ENCODE measurements at regions not wholly inside any gene's neighbourhood (a gene's known extent, or its start where the extent isn't known, plus 50 kb on each side); places are given as distances from the start of the nearest gene placed in this dataset.

DNA sequence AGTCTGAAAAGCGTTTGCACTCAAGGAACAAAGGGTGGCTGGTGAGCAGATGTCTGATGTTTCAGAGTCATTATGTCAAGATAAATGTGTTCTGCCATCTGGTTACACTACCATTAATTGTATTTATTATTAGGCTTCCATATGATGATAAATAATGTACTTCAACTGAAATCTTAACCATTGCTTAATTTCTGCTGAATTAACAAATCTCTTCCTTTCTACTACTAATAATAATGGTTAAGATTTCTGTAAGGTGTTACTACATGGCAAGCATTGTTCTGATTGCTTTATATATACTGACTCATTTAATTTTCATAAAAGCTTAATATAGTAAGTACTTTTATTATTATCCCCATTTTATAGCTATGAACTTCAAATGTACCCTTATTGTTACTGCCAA is 68.4 kb upstream of the GALNT15 start:
- DNase-seq (ENCODE audit: low spot score): no peak
- in situ Hi-C loops (cut with MboI; ENCODE audit: low pct_unique_long_range_greater_than_20kb, low sequenced_read_pairs, unreplicated experiment): no loop called here
- TF ChIP-seq, protein P1, sequence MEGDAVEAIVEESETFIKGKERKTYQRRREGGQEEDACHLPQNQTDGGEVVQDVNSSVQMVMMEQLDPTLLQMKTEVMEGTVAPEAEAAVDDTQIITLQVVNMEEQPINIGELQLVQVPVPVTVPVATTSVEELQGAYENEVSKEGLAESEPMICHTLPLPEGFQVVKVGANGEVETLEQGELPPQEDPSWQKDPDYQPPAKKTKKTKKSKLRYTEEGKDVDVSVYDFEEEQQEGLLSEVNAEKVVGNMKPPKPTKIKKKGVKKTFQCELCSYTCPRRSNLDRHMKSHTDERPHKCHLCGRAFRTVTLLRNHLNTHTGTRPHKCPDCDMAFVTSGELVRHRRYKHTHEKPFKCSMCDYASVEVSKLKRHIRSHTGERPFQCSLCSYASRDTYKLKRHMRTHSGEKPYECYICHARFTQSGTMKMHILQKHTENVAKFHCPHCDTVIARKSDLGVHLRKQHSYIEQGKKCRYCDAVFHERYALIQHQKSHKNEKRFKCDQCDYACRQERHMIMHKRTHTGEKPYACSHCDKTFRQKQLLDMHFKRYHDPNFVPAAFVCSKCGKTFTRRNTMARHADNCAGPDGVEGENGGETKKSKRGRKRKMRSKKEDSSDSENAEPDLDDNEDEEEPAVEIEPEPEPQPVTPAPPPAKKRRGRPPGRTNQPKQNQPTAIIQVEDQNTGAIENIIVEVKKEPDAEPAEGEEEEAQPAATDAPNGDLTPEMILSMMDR (IDR thresholded peaks at IDR 0.05; ENCODE audit: extremely low read depth, insufficient read depth, missing control alignments): no peak

DNA sequence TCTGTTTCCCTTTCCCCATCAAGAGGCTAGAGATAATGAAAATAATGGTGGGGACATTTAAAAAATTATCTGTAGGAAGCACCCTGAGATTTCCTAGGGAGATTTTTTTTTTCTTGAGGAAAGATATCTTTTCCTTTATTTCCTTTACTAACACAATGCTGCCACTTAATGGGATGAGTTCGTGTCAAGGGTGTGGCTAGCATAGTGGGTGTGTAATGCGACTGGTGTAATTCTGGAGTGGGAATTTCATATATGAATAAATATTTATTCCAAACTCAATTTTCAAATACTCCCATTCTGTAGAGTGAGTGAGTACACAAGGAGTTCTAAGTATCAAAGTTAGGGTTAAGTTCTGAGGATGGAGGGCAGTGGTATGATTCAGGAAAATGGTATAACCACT is 66.1 kb upstream of the GALNT15 start:
- TF ChIP-seq, protein P1 (IDR thresholded peaks at IDR 0.05; ENCODE audit: extremely low read depth, insufficient read depth, missing control alignments): no peak
- in situ Hi-C loops (cut with MboI; ENCODE audit: low pct_unique_long_range_greater_than_20kb, low sequenced_read_pairs, unreplicated experiment): no loop called here
- no peak for DNase-seq (ENCODE audit: low spot score)

DNA sequence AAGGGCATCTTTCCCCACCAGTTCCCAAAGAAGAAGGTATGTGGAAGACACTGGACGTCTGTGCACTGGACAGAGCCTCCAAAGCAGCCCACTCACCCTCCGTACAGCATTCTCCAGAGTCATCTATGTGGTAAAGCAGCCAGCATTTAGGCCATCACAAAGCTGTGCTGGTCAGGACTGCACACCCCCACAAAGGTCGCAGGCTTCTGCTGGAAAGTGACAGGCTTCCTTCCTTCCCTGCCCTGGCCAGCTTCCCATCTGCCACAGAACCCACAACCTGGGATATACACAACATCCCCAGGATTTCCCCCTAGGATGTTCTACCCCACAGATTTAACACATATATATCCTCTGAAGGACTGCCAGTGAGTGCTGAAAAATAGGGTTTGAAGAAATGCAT is 64.6 kb upstream of the GALNT15 start:
- TF ChIP-seq, protein P1 (IDR thresholded peaks at IDR 0.05; ENCODE audit: extremely low read depth, insufficient read depth, missing control alignments): no peak
- in situ Hi-C loops (cut with MboI; ENCODE audit: low pct_unique_long_range_greater_than_20kb, low sequenced_read_pairs, unreplicated experiment): no loop called here
- DNase-seq (ENCODE audit: low spot score): no peak

DNA sequence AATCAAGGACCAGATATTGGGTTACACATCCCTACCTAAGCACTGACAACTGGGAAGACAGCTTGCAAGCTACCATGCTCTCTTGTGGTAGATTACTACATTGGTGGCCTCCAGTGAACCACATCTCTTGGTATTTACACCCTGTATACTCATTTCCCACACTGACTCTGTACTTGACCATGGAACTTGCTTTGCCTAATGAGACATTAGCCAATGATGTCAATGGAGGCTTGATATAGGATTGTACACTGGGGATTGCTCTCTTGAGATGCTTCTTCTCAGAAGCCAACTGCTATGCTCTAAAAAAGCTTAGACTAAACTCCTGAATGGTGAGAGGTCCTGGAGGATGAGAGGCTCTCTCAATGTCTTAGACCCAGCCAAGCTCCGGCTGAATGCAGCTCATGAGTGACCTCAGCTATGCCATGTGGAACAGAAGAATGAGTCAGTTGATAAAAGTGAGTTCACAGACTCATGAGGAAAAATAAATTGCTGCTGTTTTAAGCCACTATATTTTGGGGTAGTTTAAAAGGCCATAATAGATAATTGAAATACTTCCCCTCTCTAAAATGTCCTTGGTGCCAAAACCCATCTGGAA is 61.5 kb upstream of the GALNT15 start:
- no peak for DNase-seq (ENCODE audit: low spot score)
- TF ChIP-seq, protein P1 (IDR thresholded peaks at IDR 0.05; ENCODE audit: extremely low read depth, insufficient read depth, missing control alignments): no peak
- in situ Hi-C loops (cut with MboI; ENCODE audit: low pct_unique_long_range_greater_than_20kb, low sequenced_read_pairs, unreplicated experiment): no loop called here

DNA sequence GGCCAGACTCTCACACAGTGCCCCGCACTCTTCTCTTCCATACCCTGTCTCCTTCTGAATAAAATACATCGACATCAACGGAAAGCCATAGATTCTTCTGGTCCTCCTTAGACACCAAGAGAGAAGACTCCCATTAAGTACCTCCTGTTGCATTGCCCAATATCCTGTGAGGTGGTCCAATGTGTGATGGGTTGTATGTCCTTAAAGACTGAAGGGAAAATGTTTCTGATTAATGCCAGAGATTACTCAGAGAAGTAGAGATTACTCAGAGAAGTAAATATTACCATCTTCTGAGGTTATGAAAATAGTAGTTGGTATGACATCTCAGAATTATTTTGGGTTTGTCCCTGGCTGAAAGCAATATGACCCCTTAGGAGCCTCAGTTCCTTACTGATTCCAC is 60.8 kb upstream of the GALNT15 start:
- in situ Hi-C loops (cut with MboI; ENCODE audit: low pct_unique_long_range_greater_than_20kb, low sequenced_read_pairs, unreplicated experiment): no loop called here
- no peak for DNase-seq (ENCODE audit: low spot score)
- TF ChIP-seq, protein P1 (IDR thresholded peaks at IDR 0.05; ENCODE audit: extremely low read depth, insufficient read depth, missing control alignments): no peak

DNA sequence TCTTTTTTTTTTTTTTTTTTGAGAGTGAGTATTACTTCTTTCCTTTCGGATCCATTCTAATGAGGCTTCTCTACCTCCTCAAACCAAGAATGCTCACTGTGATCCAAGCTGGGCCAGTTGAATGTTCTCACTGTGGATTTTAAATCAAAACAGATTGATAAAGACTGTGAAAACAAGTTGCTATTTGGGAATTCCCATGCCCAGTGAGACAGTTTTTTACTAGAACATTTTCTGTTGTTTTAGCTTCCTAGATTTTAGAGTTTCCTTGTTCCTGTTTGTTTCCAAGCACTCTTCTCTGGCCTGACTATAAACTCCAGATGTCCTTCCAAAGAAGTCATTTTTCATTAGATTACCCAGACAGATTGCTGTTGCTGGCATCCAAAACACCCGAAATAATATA is 60.1 kb upstream of the GALNT15 start:
- no peak for DNase-seq (ENCODE audit: low spot score)
- TF ChIP-seq, protein P1 (IDR thresholded peaks at IDR 0.05; ENCODE audit: extremely low read depth, insufficient read depth, missing control alignments): no peak
- in situ Hi-C loops (cut with MboI; ENCODE audit: low pct_unique_long_range_greater_than_20kb, low sequenced_read_pairs, unreplicated experiment): no loop called here

DNA sequence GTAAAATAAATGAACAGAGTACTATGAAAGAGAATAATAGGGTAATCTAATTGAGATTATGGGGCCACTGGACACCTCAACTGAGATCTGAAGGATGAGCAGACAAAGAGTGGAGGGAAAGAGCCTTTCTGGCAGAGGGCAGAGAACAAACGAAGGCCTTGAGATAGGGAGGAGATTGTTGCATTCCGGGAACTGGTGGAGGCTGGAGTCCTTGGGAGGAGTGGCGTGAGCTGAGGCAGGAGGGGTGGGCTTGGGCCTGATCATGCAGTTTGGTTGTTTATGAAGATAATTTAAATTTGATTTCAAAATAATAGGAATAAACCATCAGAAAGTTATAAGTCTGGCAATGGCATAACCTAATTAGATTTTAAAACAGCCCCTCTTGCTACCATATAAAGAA is 59.5 kb upstream of the GALNT15 start:
- TF ChIP-seq, protein P1 (IDR thresholded peaks at IDR 0.05; ENCODE audit: extremely low read depth, insufficient read depth, missing control alignments): no peak
- in situ Hi-C loops (cut with MboI; ENCODE audit: low pct_unique_long_range_greater_than_20kb, low sequenced_read_pairs, unreplicated experiment): no loop called here
- no peak for DNase-seq (ENCODE audit: low spot score)
